OCI-LY3 (cell line): ENCODE measurements at regions not wholly inside any gene's neighbourhood (a gene's known extent, or its start where the extent isn't known, plus 50 kb on each side); places are given as distances from the start of the nearest gene placed in this dataset.

ENCODE experiments used
- H2AFZ ChIP-seq: fragments of 200-600, 300-600 bp; shearing (Covaris generic); 2 replicates; pipeline ENCODE4 v1.6.0; 2014; ENCODE audit warnings: antibody characterized with exemption, low read depth, low read length
- H3K27ac ChIP-seq: fragments of 200-600, 300-600 bp; sonication (generic); 2 replicates; pipeline ENCODE4 v1.5.1; 2014; ENCODE audit warnings: mild to moderate bottlenecking, low read length, moderate library complexity, mixed read lengths
- H3K27me3 ChIP-seq: fragments of 200-600, 300-600 bp; sonication (generic); 2 replicates; pipeline ENCODE4 v1.6.1; 2014; ENCODE audit warnings: low read depth, low read length, mixed read lengths
- H3K36me3 ChIP-seq: fragments of 200-600, 300-600 bp; sonication (generic); replicated peaks from 2 replicates; pipeline ENCODE3; 2014; ENCODE audit warnings: low read depth, low read length, mixed read lengths
- H3K4me1 ChIP-seq: fragments of 300-600, 200-600 bp; sonication (generic); 2 replicates; pipeline ENCODE4 v1.6.1; 2014; ENCODE audit warnings: low read length, mixed read lengths
- H3K4me2 ChIP-seq: fragments of 200-600, 300-600 bp; sonication (generic); 2 replicates; pipeline ENCODE4 v1.6.1; 2014; ENCODE audit warnings: low read length, mixed read lengths
- H3K4me3 ChIP-seq: fragments of 300-600, 200-600 bp; sonication (generic); 2 replicates; pipeline ENCODE4 v1.5.1; 2014; ENCODE audit warnings: antibody characterized with exemption, mild to moderate bottlenecking, low read length, moderate library complexity
- H3K79me2 ChIP-seq: fragments of 300-600, 200-600 bp; shearing (Covaris generic); 2 replicates; pipeline ENCODE4 v1.6.1; 2014; ENCODE audit warnings: mild to moderate bottlenecking, low read length, mixed read lengths
- H3K9ac ChIP-seq: fragments of 300-600, 200-600 bp; shearing (Covaris generic); 2 replicates; pipeline ENCODE4 v1.6.0; 2014; ENCODE audit warnings: mild to moderate bottlenecking, low read length, moderate library complexity
- H3K9me3 ChIP-seq: fragments of 200-600, 300-600 bp; shearing (Covaris generic); 2 replicates; pipeline ENCODE4 v1.6.1; 2014; ENCODE audit warnings: low read length, mixed read lengths; ENCODE audit not compliant: insufficient read depth
- H4K20me1 ChIP-seq: fragments of 200-600, 300-600 bp; sonication (generic); 2 replicates; pipeline ENCODE4 v1.6.1; 2016; ENCODE audit warnings: low read length, mixed read lengths; ENCODE audit not compliant: insufficient read depth
- CTCF ChIP-seq: fragments of 200-600, 300-600 bp; sonication (generic); IDR thresholded peaks from 2 replicates; pipeline ENCODE4 v1.5.1; 2014; ENCODE audit warnings: antibody characterized with exemption, low read length, low read depth
- EZH2phosphoT487 ChIP-seq: fragments of 200-600 bp; shearing (Covaris generic); IDR thresholded peaks from 2 replicates; pipeline ENCODE4 v1.6.1; 2018; ENCODE audit warnings: antibody characterized with exemption, mixed run types, low read depth

GRCh38 chr5:79876456-79876855 lies 114.6 kb downstream of the MTX3 start:
- no peak overlapping the region for H3K4me2 ChIP-seq
- H3K36me3 ChIP-seq = no peaks in the 10 kb centered on the region
- H3K4me3 ChIP-seq = no peak overlapping the region
- no peaks in the 10 kb centered on the region for H3K4me1 ChIP-seq
- no peaks in the 10 kb centered on the region for H4K20me1 ChIP-seq
- no peaks in the 10 kb centered on the region for H3K27me3 ChIP-seq
- no peaks in the 10 kb centered on the region for H3K9me3 ChIP-seq
- TF ChIP-seq EZH2phosphoT487 = no peak
- TF ChIP-seq CTCF = no peak
- no peak overlapping the region for H3K27ac ChIP-seq
- H3K79me2 ChIP-seq = no peaks in the 10 kb centered on the region
- no peak overlapping the region for H3K9ac ChIP-seq
- no peak overlapping the region for H2AFZ ChIP-seq

GRCh38 chr5:79875230-79875629 lies 115.8 kb downstream of the MTX3 start:
- TF ChIP-seq CTCF (no peak), EZH2phosphoT487 (no peak)
- Histone ChIP-seq H3K36me3 (no peaks in the 10 kb centered on the region), H3K79me2 (no peaks in the 10 kb centered on the region), H3K27me3 (no peaks in the 10 kb centered on the region), H3K27ac (no peak overlapping the region), H4K20me1 (no peaks in the 10 kb centered on the region), H3K4me3 (no peak overlapping the region), H3K4me1 (no peaks in the 10 kb centered on the region), H3K9me3 (no peaks in the 10 kb centered on the region), H2AFZ (no peak overlapping the region), H3K9ac (no peak overlapping the region), H3K4me2 (no peak overlapping the region)

GRCh38 chr5:79873187-79873586 lies 117.9 kb downstream of the MTX3 start:
- no peaks in the 10 kb centered on the region for H3K36me3 ChIP-seq
- no peaks in the 10 kb centered on the region for H3K4me1 ChIP-seq
- no peaks in the 10 kb centered on the region for H4K20me1 ChIP-seq
- no peaks in the 10 kb centered on the region for H3K79me2 ChIP-seq
- H3K9me3 ChIP-seq = no peaks in the 10 kb centered on the region
- TF ChIP-seq CTCF (no peak), EZH2phosphoT487 (no peak)
- H2AFZ ChIP-seq = no peak overlapping the region
- no peak overlapping the region for H3K27ac ChIP-seq
- H3K4me2 ChIP-seq = no peak overlapping the region
- no peaks in the 10 kb centered on the region for H3K27me3 ChIP-seq
- no peak overlapping the region for H3K4me3 ChIP-seq
- no peak overlapping the region for H3K9ac ChIP-seq

- Histone ChIP-seq H3K9me3 (no peaks in the 10 kb centered on the region), H3K9ac (no peak overlapping the region), H3K27ac (no peak overlapping the region), H3K4me3 (no peak overlapping the region), H3K79me2 (no peaks in the 10 kb centered on the region), H3K4me1 (no peaks in the 10 kb centered on the region), H3K27me3 (no peaks in the 10 kb centered on the region), H3K36me3 (no peaks in the 10 kb centered on the region), H4K20me1 (no peaks in the 10 kb centered on the region), H2AFZ (no peak overlapping the region), H3K4me2 (no peak overlapping the region)
- no peak for TF ChIP-seq CTCF
- TF ChIP-seq EZH2phosphoT487 = no peak
Observed at GRCh38 chr5:79872291-79872690, 118.8 kb downstream of the MTX3 start.
